T-helper 1 cell treated with Interleukin-12 subunit alpha and Interleukin-12 subunit beta and Interleukin-4 antibody, amounts not matched to agents 30 μg/mL and 1 μg/mL, for 36 hours (primary cell): ENCODE measurements at regions not wholly inside any gene's neighbourhood (a gene's known extent, or its start where the extent isn't known, plus 50 kb on each side); places are given as distances from the start of the nearest gene placed in this dataset.

ENCODE experiments used
- H3K27ac Mint-ChIP-seq: one replicate; pipeline ENCODE4 v1.8.0; 2021; ENCODE audit warnings: mild to moderate bottlenecking, mixed read lengths
- H3K27me3 Mint-ChIP-seq: one replicate; pipeline ENCODE4 v1.8.0; 2021; ENCODE audit warnings: low read depth, mixed read lengths
- H3K36me3 Mint-ChIP-seq: one replicate; pipeline ENCODE4 v1.8.0; 2021; ENCODE audit warnings: low read depth, mixed read lengths
- H3K4me1 Mint-ChIP-seq: one replicate; pipeline ENCODE4 v1.8.0; 2021; ENCODE audit warnings: low read depth, mixed read lengths
- H3K4me3 Mint-ChIP-seq: one replicate; pipeline ENCODE4 v1.8.0; 2021; ENCODE audit warnings: mild to moderate bottlenecking, moderate library complexity, mixed read lengths
- H3K9me3 Mint-ChIP-seq: one replicate; pipeline ENCODE4 v1.8.0; 2021; ENCODE audit warnings: mixed read lengths

GRCh38 chr9:20144197-20144596, 355.4 kb upstream of the SLC24A2 start:
- Mint-ChIP-seq H3K4me3 (peak overlapping the region; percentile 59), H3K27ac (peak overlapping the region; percentile 36), H3K9me3 (no peaks in the 10 kb centered on the region), H3K36me3 (peaks cover 2% of the 10 kb centered on the region), H3K27me3 (no peaks in the 10 kb centered on the region), H3K4me1 (peaks cover 9% of the 10 kb centered on the region)

- H3K27me3 Mint-ChIP-seq = no peaks in the 10 kb centered on the region
- no peak overlapping the region for H3K4me3 Mint-ChIP-seq
- H3K9me3 Mint-ChIP-seq = no peaks in the 10 kb centered on the region
- no peak overlapping the region for H3K27ac Mint-ChIP-seq
- peaks cover 2% of the 10 kb centered on the region for H3K36me3 Mint-ChIP-seq
- peaks cover 9% of the 10 kb centered on the region for H3K4me1 Mint-ChIP-seq
Measured at GRCh38 chr9:20139763-20140290, 351.0 kb upstream of the SLC24A2 start.

- Mint-ChIP-seq H3K27ac (no peak overlapping the region), H3K27me3 (no peaks in the 10 kb centered on the region), H3K9me3 (no peaks in the 10 kb centered on the region), H3K36me3 (peaks cover 2% of the 10 kb centered on the region), H3K4me3 (no peak overlapping the region), H3K4me1 (peaks cover 2% of the 10 kb centered on the region)
Measured at GRCh38 chr9:20138841-20139240, 350.0 kb upstream of the SLC24A2 start.

- Mint-ChIP-seq H3K36me3 (peaks cover 2% of the 10 kb centered on the region), H3K27me3 (no peaks in the 10 kb centered on the region), H3K4me1 (no peaks in the 10 kb centered on the region), H3K9me3 (no peaks in the 10 kb centered on the region), H3K4me3 (no peak overlapping the region), H3K27ac (no peak overlapping the region)
Measured at GRCh38 chr9:20138116-20138515, 349.3 kb upstream of the SLC24A2 start.

- Mint-ChIP-seq H3K4me1 (no peaks in the 10 kb centered on the region), H3K9me3 (no peaks in the 10 kb centered on the region), H3K27me3 (no peaks in the 10 kb centered on the region), H3K4me3 (no peak overlapping the region), H3K27ac (no peak overlapping the region), H3K36me3 (peaks cover 2% of the 10 kb centered on the region)
Measured at GRCh38 chr9:20137425-20137824, 348.6 kb upstream of the SLC24A2 start.

GRCh38 chr9:20135119-20135697, 346.4 kb upstream of the SLC24A2 start:
- no peak overlapping the region for H3K4me3 Mint-ChIP-seq
- H3K27me3 Mint-ChIP-seq = no peaks in the 10 kb centered on the region
- H3K27ac Mint-ChIP-seq = no peak overlapping the region
- H3K4me1 Mint-ChIP-seq = peaks cover 4% of the 10 kb centered on the region
- no peaks in the 10 kb centered on the region for H3K36me3 Mint-ChIP-seq
- H3K9me3 Mint-ChIP-seq = no peaks in the 10 kb centered on the region

- Mint-ChIP-seq H3K36me3 (peaks cover 8% of the 10 kb centered on the region), H3K4me1 (peaks cover 8% of the 10 kb centered on the region), H3K27me3 (no peaks in the 10 kb centered on the region), H3K27ac (no peak overlapping the region), H3K4me3 (no peak overlapping the region), H3K9me3 (peaks cover 8% of the 10 kb centered on the region)
Measured at GRCh38 chr9:20125727-20126126, 336.9 kb upstream of the SLC24A2 start.

DNA sequence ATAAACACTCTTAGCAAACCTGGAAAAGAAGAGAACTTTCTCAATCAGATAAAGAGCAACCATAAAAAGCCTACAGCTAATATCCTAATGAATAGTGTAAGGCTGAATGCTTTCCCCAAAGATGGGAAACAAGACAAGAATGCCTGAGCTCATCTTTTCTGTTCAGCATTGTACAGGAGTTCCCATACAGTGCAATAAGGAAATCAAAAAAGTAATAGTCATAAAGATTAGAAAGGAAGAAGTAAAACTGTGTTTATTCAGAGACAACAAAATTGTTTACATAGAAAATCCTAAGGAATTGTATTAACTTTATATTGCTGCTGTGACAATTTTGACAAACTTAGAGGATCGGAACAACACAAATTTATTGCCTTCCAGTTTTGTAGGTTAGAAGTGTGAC, 330.7 kb upstream of the SLC24A2 start:
- no peak overlapping the region for H3K27ac Mint-ChIP-seq
- no peaks in the 10 kb centered on the region for H3K27me3 Mint-ChIP-seq
- H3K9me3 Mint-ChIP-seq = peaks cover 40% of the 10 kb centered on the region
- peaks cover 11% of the 10 kb centered on the region for H3K36me3 Mint-ChIP-seq
- H3K4me1 Mint-ChIP-seq = no peaks in the 10 kb centered on the region
- H3K4me3 Mint-ChIP-seq = no peak overlapping the region

GRCh38 chr9:20117986-20118385, 329.1 kb upstream of the SLC24A2 start:
- H3K27me3 Mint-ChIP-seq = no peaks in the 10 kb centered on the region
- no peak overlapping the region for H3K4me3 Mint-ChIP-seq
- H3K4me1 Mint-ChIP-seq = no peaks in the 10 kb centered on the region

GRCh38 chr9:20117482-20117881, 328.6 kb upstream of the SLC24A2 start:
- Mint-ChIP-seq H3K27ac (no peak overlapping the region), H3K9me3 (peaks cover 43% of the 10 kb centered on the region), H3K27me3 (no peaks in the 10 kb centered on the region), H3K4me1 (no peaks in the 10 kb centered on the region), H3K4me3 (no peak overlapping the region), H3K36me3 (peaks cover 11% of the 10 kb centered on the region)

More at GRCh38 chr9:20117986-20118385, 329.1 kb upstream of the SLC24A2 start:
- Mint-ChIP-seq H3K9me3 (peaks cover 46% of the 10 kb centered on the region), H3K36me3 (peaks cover 11% of the 10 kb centered on the region), H3K27ac (no peak overlapping the region)

DNA sequence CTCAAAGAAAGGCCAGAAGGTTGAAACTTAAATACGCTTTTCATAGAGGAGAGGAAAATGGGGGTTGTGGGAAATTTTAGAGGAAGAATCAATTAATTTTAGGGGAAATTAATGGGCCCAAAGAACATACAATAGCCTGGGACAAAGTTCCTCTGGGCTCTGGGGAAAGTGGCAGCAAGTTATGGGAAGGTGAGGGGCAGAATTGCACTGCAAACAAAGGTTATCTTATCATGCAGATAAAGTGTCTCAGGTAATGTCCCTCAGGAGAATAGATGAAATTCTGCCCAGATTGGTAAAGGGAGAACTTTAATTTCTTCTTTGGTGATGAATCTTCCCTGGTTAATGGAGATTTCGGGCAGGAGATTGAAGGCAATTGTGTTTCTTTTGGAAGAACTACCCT, 326.1 kb upstream of the SLC24A2 start:
- Mint-ChIP-seq H3K9me3 (peaks cover 36% of the 10 kb centered on the region), H3K36me3 (peaks cover 11% of the 10 kb centered on the region), H3K4me1 (no peaks in the 10 kb centered on the region), H3K27me3 (no peaks in the 10 kb centered on the region), H3K4me3 (no peak overlapping the region), H3K27ac (no peak overlapping the region)

DNA sequence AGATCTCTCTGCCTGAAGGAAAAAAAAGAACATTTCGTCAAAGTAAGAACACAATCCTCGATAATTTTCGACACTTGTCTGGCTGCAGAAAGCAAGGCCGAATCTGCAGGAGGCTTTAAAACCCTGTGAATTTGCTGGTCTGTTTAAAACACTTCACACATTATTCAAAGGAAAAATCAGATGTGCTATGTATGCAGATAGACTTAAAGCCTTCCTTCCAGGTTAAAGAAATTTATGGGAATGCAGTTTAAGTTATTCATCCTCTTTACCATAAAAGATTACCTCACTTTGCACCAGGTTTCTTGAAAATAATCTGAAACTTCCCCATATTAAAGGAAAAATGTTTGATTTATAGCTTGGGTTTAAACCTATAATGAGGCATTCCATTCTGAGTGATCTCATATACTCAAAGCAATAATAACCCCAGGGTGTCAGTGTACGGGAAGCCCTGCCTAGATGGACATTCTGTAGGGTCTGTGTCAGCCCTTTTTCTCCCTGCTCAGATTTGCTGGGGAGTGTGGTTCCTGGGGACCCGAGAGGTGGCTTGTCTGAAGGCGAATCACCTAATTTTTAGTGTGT, 323.5 kb upstream of the SLC24A2 start:
- H3K27me3 Mint-ChIP-seq = no peaks in the 10 kb centered on the region
- H3K4me3 Mint-ChIP-seq = no peak overlapping the region
- H3K36me3 Mint-ChIP-seq = peaks cover 10% of the 10 kb centered on the region
- H3K4me1 Mint-ChIP-seq = no peaks in the 10 kb centered on the region
- peaks cover 26% of the 10 kb centered on the region for H3K9me3 Mint-ChIP-seq
- H3K27ac Mint-ChIP-seq = no peak overlapping the region

DNA sequence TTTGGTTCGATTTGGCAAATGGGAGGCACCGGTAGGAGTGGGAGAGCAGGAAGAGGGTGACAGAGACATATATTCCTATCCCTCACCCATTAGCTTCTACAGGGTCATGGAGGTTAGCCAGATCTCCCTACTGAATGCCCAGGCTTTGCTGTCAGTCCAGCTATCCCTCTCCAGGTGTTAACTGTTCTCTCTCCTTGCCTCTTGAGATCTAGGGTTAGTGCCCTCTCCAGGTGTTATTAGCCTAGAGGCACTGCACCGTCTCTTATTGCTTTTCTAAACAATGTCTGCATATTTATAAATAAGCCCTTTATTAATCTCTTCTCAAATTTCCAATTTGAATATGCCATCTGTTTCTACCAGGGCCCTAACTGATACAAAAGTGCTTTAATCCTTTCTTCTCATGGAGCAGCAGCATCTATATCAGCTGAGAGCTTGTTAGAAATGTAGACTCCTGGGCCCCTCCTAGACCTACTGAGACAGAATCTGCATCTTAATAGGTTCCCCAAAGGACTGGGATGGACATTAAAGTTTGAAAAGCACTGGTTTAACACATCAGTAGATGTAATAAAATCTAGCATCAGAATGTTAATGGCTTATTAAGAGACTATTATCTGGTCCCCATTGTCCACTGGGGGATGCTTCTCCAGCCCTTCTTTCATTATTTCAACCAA, 322.5 kb upstream of the SLC24A2 start:
- Mint-ChIP-seq H3K4me1 (no peaks in the 10 kb centered on the region), H3K9me3 (peaks cover 22% of the 10 kb centered on the region), H3K4me3 (no peak overlapping the region), H3K27ac (no peak overlapping the region), H3K27me3 (no peaks in the 10 kb centered on the region), H3K36me3 (peaks cover 6% of the 10 kb centered on the region)

GRCh38 chr9:20095430-20096092, 306.7 kb upstream of the SLC24A2 start:
- H3K36me3 Mint-ChIP-seq = peaks cover 4% of the 10 kb centered on the region
- H3K4me3 Mint-ChIP-seq = no peak overlapping the region
- H3K27me3 Mint-ChIP-seq = no peaks in the 10 kb centered on the region
- no peak overlapping the region for H3K27ac Mint-ChIP-seq
- H3K9me3 Mint-ChIP-seq = peaks cover 33% of the 10 kb centered on the region
- H3K4me1 Mint-ChIP-seq = no peaks in the 10 kb centered on the region

DNA sequence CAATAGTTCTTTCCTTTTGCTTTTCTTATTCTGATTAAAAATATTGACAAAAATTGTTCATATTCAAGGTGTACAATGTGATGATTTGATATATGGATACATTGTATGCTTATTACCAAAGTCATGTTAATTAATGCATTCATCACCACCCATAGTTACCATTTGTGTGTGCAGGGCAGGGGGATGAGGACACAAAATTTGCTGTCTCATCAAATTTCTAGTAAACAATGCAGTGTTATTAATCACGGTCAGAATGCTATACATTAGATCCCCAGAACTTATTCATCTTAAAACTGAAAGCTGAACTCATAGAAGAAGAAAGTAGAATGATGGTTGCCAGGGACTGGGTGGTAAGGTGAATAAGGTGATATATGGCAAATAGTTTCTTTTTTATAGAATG, 303.7 kb upstream of the SLC24A2 start:
- Mint-ChIP-seq H3K4me1 (no peaks in the 10 kb centered on the region), H3K9me3 (peaks cover 36% of the 10 kb centered on the region), H3K27ac (no peak overlapping the region), H3K27me3 (no peaks in the 10 kb centered on the region), H3K36me3 (peaks cover 4% of the 10 kb centered on the region), H3K4me3 (no peak overlapping the region)
